VCaP (cell line): ENCODE measurements at regions not wholly inside any gene's neighbourhood (a gene's known extent, or its start where the extent isn't known, plus 50 kb on each side); places are given as distances from the start of the nearest gene placed in this dataset.

ENCODE experiments used
- H3K27ac ChIP-seq: fragments of 450-650 bp; 2 replicates; pipeline ENCODE4 v1.5.1; 2017
- TF ChIP-seq, protein P1 (sequence below): fragments of 450-650 bp; conservative IDR thresholded peaks from 2 replicates; pipeline ENCODE4 v1.5.1; 2017; ENCODE audit warnings: mild to moderate bottlenecking, moderate library complexity

GRCh38 chr1:170290276-170290675, 144.5 kb downstream of the NTMT2 start:
- H3K27ac ChIP-seq = no peak overlapping the region
- TF ChIP-seq, protein P1, sequence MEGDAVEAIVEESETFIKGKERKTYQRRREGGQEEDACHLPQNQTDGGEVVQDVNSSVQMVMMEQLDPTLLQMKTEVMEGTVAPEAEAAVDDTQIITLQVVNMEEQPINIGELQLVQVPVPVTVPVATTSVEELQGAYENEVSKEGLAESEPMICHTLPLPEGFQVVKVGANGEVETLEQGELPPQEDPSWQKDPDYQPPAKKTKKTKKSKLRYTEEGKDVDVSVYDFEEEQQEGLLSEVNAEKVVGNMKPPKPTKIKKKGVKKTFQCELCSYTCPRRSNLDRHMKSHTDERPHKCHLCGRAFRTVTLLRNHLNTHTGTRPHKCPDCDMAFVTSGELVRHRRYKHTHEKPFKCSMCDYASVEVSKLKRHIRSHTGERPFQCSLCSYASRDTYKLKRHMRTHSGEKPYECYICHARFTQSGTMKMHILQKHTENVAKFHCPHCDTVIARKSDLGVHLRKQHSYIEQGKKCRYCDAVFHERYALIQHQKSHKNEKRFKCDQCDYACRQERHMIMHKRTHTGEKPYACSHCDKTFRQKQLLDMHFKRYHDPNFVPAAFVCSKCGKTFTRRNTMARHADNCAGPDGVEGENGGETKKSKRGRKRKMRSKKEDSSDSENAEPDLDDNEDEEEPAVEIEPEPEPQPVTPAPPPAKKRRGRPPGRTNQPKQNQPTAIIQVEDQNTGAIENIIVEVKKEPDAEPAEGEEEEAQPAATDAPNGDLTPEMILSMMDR = no peak

DNA sequence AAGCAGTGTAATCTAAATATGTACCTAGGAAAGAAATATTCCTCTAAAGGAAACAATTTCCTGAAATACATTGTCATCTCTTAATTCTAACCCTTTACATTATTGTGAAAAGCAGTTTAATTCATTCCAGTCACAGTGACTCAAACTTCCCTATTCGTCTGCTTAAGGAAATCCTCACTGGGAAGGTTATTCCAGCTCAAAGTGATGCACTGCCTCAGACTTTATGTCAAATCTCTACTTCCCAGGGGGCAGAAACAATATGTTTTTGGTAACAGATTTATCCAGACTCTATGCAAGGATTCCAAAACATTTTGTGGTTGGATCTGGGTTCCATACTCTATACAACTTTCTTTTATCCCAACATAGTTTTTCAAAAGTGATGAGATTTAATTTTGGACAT, 145.2 kb downstream of the NTMT2 start:
- no peak overlapping the region for H3K27ac ChIP-seq
- TF ChIP-seq, protein P1 = no peak

DNA sequence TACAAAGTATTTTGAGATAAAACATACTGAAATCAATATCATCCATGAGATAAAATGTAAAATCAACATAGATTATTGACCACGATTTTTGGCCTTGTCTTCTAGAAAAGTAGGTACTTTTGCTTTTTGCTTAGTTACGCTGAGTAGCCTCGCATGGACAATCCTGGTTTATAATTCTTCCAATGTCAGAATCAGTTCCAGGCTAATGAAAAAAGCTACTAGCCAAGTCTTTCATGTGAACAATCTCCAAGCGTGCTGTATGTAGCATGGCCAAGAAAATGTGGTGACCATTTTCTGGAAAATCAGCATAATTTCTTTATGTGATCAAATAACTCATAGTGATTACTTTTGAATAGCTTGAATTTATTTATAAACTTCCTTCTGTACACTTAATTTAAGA, 145.8 kb downstream of the NTMT2 start:
- TF ChIP-seq, protein P1 = no peak
- no peak overlapping the region for H3K27ac ChIP-seq

GRCh38 chr1:170296211-170296610, 150.5 kb downstream of the NTMT2 start:
- TF ChIP-seq, protein P1 = no peak
- H3K27ac ChIP-seq = no peak overlapping the region

DNA sequence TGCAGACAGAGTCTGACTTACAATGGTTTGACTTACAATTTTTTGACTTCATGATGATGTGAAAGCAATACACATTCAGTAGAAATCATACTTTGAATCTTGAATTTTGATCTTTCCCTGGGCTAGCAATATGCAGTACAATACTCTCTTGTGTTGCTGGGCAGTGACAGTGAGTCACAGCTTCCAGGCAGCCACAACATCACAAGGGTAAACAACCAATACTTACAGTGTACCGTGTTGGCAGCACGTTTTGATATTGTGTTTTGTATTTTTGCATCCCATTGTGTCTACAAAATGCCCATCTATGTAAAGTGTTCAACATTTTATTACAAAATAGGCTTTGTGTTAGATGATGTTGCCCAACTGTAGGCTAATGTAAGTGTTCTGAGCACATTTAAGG, 150.9 kb downstream of the NTMT2 start:
- no peak overlapping the region for H3K27ac ChIP-seq
- TF ChIP-seq, protein P1 = no peak

DNA sequence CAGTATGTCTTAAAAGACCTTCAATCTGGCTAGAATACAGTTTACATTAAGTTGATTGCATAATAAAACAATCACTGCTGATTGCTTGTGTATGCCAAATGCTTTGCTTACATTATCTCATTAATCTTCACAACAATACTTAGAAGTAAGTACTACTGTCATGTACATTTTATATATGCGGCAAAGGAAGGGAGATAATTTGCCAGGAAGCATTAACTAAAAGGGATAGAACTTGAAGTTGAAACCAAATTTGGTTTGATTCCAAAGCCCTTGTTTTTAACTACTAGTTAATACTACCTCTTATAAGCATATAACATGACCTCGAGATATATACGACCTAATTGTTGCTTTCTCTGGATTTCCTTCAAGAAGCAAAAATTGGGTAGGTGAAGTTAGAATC, 155.8 kb downstream of the NTMT2 start:
- TF ChIP-seq, protein P1 = no peak
- no peak overlapping the region for H3K27ac ChIP-seq

- TF ChIP-seq, protein P1 = no peak
Measured at GRCh38 chr1:170303034-170303433, 157.3 kb downstream of the NTMT2 start.

More at GRCh38 chr1:170303034-170303433, 157.3 kb downstream of the NTMT2 start:
- no peak overlapping the region for H3K27ac ChIP-seq
